Left renal cortex interstitium (tissue), 4 donors: ENCODE measurements at regions not wholly inside any gene's neighbourhood (a gene's known extent, or its start where the extent isn't known, plus 50 kb on each side); places are given as distances from the start of the nearest gene placed in this dataset.
"Not testable (repeated sequence)": the region's sequence is repeated elsewhere in the genome, so short reads cannot be mapped to it uniquely, and the experiment has no call there.

Experiments used
- DNase-seq, 4 donors: peaks; one replicate each; pipeline ENCODE4 v3.0.0-alpha.2; 2013; ENCODE audit warnings: low read depth in 4 of 4, low spot score in 2 of 4, missing footprints in 1 of 4

- no peak for DNase-seq
Observed at GRCh38 chr7:50920031-50920635, 137.4 kb upstream of the GRB10 start.

- DNase-seq, result no peak
Observed at GRCh38 chr7:50915621-50916020, 132.9 kb upstream of the GRB10 start.

- no peak for DNase-seq
Observed at GRCh38 chr7:50914460-50914859, 131.8 kb upstream of the GRB10 start.

- DNase-seq, result no peak
Observed at GRCh38 chr7:50908628-50909290, 126.1 kb upstream of the GRB10 start.

GRCh38 chr7:50898604-50899477, 116.1 kb upstream of the GRB10 start:
- not testable (repeated sequence) for DNase-seq

- DNase-seq, result not testable (repeated sequence)
Observed at GRCh38 chr7:50887061-50887460, 104.4 kb upstream of the GRB10 start.

- no peak for DNase-seq
Observed at GRCh38 chr7:50872437-50872836, 89.7 kb upstream of the GRB10 start.

GRCh38 chr7:50869108-50869725, 86.5 kb upstream of the GRB10 start:
- DNase-seq, result no peak

- DNase-seq, result peak in 2 of 4 donors; percentile 4 to 15
Observed at GRCh38 chr7:50868426-50869100, 85.9 kb upstream of the GRB10 start.

GRCh38 chr7:50867034-50867356, 84.3 kb upstream of the GRB10 start:
- no peak for DNase-seq

- no peak for DNase-seq
Observed at GRCh38 chr7:50866343-50867033, 83.8 kb upstream of the GRB10 start.

GRCh38 chr7:50865450-50865849, 82.8 kb upstream of the GRB10 start:
- DNase-seq, result no peak

- DNase-seq, result no peak
Observed at GRCh38 chr7:50864694-50865093, 82.0 kb upstream of the GRB10 start.

GRCh38 chr7:50863053-50863452, 80.4 kb upstream of the GRB10 start:
- no peak for DNase-seq

GRCh38 chr7:50862302-50862701, 79.6 kb upstream of the GRB10 start:
- no peak for DNase-seq

- DNase-seq, result no peak
Observed at GRCh38 chr7:50860598-50860997, 77.9 kb upstream of the GRB10 start.

GRCh38 chr7:50860174-50860573, 77.5 kb upstream of the GRB10 start:
- no peak for DNase-seq

- no peak for DNase-seq
Observed at GRCh38 chr7:50858528-50859245, 76.0 kb upstream of the GRB10 start.

- DNase-seq, result no peak
Observed at GRCh38 chr7:50857804-50858489, 75.3 kb upstream of the GRB10 start.
